ENCODE measurements at regions not wholly inside any gene's neighbourhood (a gene's known extent, or its start where the extent isn't known, plus 50 kb on each side); places are given as distances from the start of the nearest gene placed in this dataset.

- Histone ChIP-seq H3K4me3 (ENCODE audit: low read depth, low read length, poor library complexity, severe bottlenecking) (no peak overlapping the region), H3K4me1 (ENCODE audit: insufficient read depth, low read length, poor library complexity, severe bottlenecking) (peaks cover 12% of the 10 kb centered on the region), H3K36me3 (ENCODE audit: insufficient read depth, low read length, poor library complexity, severe bottlenecking) (no peaks in the 10 kb centered on the region), H3K9me3 (ENCODE audit: low read depth, low read length, poor library complexity, severe bottlenecking) (no peaks in the 10 kb centered on the region), H3K27ac (ENCODE audit: low read depth, low read length, poor library complexity, severe bottlenecking) (no peak overlapping the region), H3K27me3 (replicated peaks; ENCODE audit: insufficient read depth, low read depth, low read length, poor library complexity) (no peaks in the 10 kb centered on the region)
- intact Hi-C loops (cut with micrococcal nuclease; ENCODE audit: unreplicated experiment), result no loop called here
- no peak for DNase-seq (ENCODE audit: low spot score)
- POLR2A ChIA-PET (ENCODE audit: low non-redundant PET), result no interaction called here
- no peak for TF ChIP-seq CTCF (conservative IDR thresholded peaks at IDR 0.05; ENCODE audit: low read depth, low read length)
- no peak for TF ChIP-seq EZH2 (IDR thresholded peaks at IDR 0.05; ENCODE audit: borderline replicate concordance, low read depth, low read length, poor library complexity, severe bottlenecking)
- CTCF ChIA-PET, result no interaction called here
- BruUV-seq (replicated peaks), result no TSS peak
Measured at GRCh38 chr1:58866578-58866977, 82.7 kb upstream of the JUN start.

- H3K4me3 ChIP-seq (ENCODE audit: low read depth, low read length, poor library complexity, severe bottlenecking), result no peak overlapping the region
- no TSS peak for BruUV-seq (replicated peaks)
- H3K4me1 ChIP-seq (ENCODE audit: insufficient read depth, low read length, poor library complexity, severe bottlenecking), result no peaks in the 10 kb centered on the region
- POLR2A ChIA-PET (ENCODE audit: low non-redundant PET), result interaction anchor here (0.5 kb wide), 1 partner anchor 291 kb away, joined by 3 read pairs; no protein-coding TSS in a partner anchor
- H3K27ac ChIP-seq (ENCODE audit: low read depth, low read length, poor library complexity, severe bottlenecking), result no peak overlapping the region
- CTCF ChIA-PET, result no interaction called here
- no peaks in the 10 kb centered on the region for H3K36me3 ChIP-seq (ENCODE audit: insufficient read depth, low read length, poor library complexity, severe bottlenecking)
- H3K27me3 ChIP-seq (replicated peaks; ENCODE audit: insufficient read depth, low read depth, low read length, poor library complexity), result no peaks in the 10 kb centered on the region
- H3K9me3 ChIP-seq (ENCODE audit: low read depth, low read length, poor library complexity, severe bottlenecking), result no peaks in the 10 kb centered on the region
- intact Hi-C loops (cut with micrococcal nuclease; ENCODE audit: unreplicated experiment), result no loop called here
- DNase-seq (ENCODE audit: low spot score), result no peak
- TF ChIP-seq CTCF (conservative IDR thresholded peaks at IDR 0.05; ENCODE audit: low read depth, low read length) (no peak), EZH2 (IDR thresholded peaks at IDR 0.05; ENCODE audit: borderline replicate concordance, low read depth, low read length, poor library complexity, severe bottlenecking) (no peak)
Measured at GRCh38 chr1:58869638-58870297, 85.9 kb upstream of the JUN start.

GRCh38 chr1:58870298-58870676, 86.4 kb upstream of the JUN start:
- no peak overlapping the region for H3K4me3 ChIP-seq (ENCODE audit: low read depth, low read length, poor library complexity, severe bottlenecking)
- TF ChIP-seq EZH2 (IDR thresholded peaks at IDR 0.05; ENCODE audit: borderline replicate concordance, low read depth, low read length, poor library complexity, severe bottlenecking) (no peak), CTCF (conservative IDR thresholded peaks at IDR 0.05; ENCODE audit: low read depth, low read length) (no peak)
- DNase-seq (ENCODE audit: low spot score), result no peak
- no peak overlapping the region for H3K27ac ChIP-seq (ENCODE audit: low read depth, low read length, poor library complexity, severe bottlenecking)
- ChIA-PET CTCF (no interaction called here), POLR2A (ENCODE audit: low non-redundant PET) (no interaction called here)
- no peaks in the 10 kb centered on the region for H3K4me1 ChIP-seq (ENCODE audit: insufficient read depth, low read length, poor library complexity, severe bottlenecking)
- H3K9me3 ChIP-seq (ENCODE audit: low read depth, low read length, poor library complexity, severe bottlenecking), result no peaks in the 10 kb centered on the region
- intact Hi-C loops (cut with micrococcal nuclease; ENCODE audit: unreplicated experiment), result no loop called here
- H3K36me3 ChIP-seq (ENCODE audit: insufficient read depth, low read length, poor library complexity, severe bottlenecking), result no peaks in the 10 kb centered on the region
- BruUV-seq (replicated peaks), result no TSS peak
- no peaks in the 10 kb centered on the region for H3K27me3 ChIP-seq (replicated peaks; ENCODE audit: insufficient read depth, low read depth, low read length, poor library complexity)

Data from A673 (cell line).